Islet precursor cell (in vitro differentiated cells): ENCODE measurements at regions not wholly inside any gene's neighbourhood (a gene's known extent, or its start where the extent isn't known, plus 50 kb on each side); places are given as distances from the start of the nearest gene placed in this dataset.
A peak's percentile ranks its signal among the peaks of the same experiment; 100 is the strongest.
"Not testable (repeated sequence)": the region's sequence is repeated elsewhere in the genome, so short reads cannot be mapped to it uniquely, and the experiment has no call there.

Experiments
- DNase-seq: peaks from one replicate; pipeline ENCODE4 v3.0.0-alpha.2; 2018

- DNase-seq, result no peak
These were observed 76.7 kb upstream of the TWIST2 start for GRCh38 chr2:238771218-238771617.

GRCh38 chr2:238771639-238772038, 76.2 kb upstream of the TWIST2 start:
- DNase-seq, result no peak

GRCh38 chr2:238772635-238773297, 75.1 kb upstream of the TWIST2 start:
- DNase-seq, result no peak

GRCh38 chr2:238773472-238773871, 74.4 kb upstream of the TWIST2 start:
- no peak for DNase-seq

GRCh38 chr2:238774071-238774470, 73.8 kb upstream of the TWIST2 start:
- DNase-seq, result no peak

- DNase-seq, result no peak
These were observed 72.8 kb upstream of the TWIST2 start for GRCh38 chr2:238774980-238775509.

- no peak for DNase-seq
These were observed 72.3 kb upstream of the TWIST2 start for GRCh38 chr2:238775591-238775990.

GRCh38 chr2:238776003-238776760, 71.7 kb upstream of the TWIST2 start:
- DNase-seq, result no peak

- not testable (repeated sequence) for DNase-seq
These were observed 71.2 kb upstream of the TWIST2 start for GRCh38 chr2:238776761-238777046.

- no peak for DNase-seq
These were observed 70.4 kb upstream of the TWIST2 start for GRCh38 chr2:238777369-238778067.

GRCh38 chr2:238784671-238785527, 63.0 kb upstream of the TWIST2 start:
- peak; percentile 71 for DNase-seq

GRCh38 chr2:238785528-238785860, 62.4 kb upstream of the TWIST2 start:
- no peak for DNase-seq

GRCh38 chr2:238786379-238786778, 61.5 kb upstream of the TWIST2 start:
- no peak for DNase-seq

GRCh38 chr2:238786792-238787490, 60.9 kb upstream of the TWIST2 start:
- no peak for DNase-seq

- no peak for DNase-seq
These were observed 60.4 kb upstream of the TWIST2 start for GRCh38 chr2:238787501-238787900.

- no peak for DNase-seq
These were observed 58.5 kb upstream of the TWIST2 start for GRCh38 chr2:238789317-238789806.

GRCh38 chr2:238790126-238790832, 57.6 kb upstream of the TWIST2 start:
- DNase-seq, result no peak

GRCh38 chr2:238790833-238791230, 57.1 kb upstream of the TWIST2 start:
- DNase-seq, result no peak

- DNase-seq, result no peak
These were observed 56.5 kb upstream of the TWIST2 start for GRCh38 chr2:238791354-238791753.

- DNase-seq, result no peak
These were observed 54.6 kb upstream of the TWIST2 start for GRCh38 chr2:238793306-238793705.

GRCh38 chr2:238793801-238794449, 54.0 kb upstream of the TWIST2 start:
- DNase-seq, result no peak
